Kidney epithelial cell (primary cell): ENCODE measurements at regions not wholly inside any gene's neighbourhood (a gene's known extent, or its start where the extent isn't known, plus 50 kb on each side); places are given as distances from the start of the nearest gene placed in this dataset.
"Not testable (repeated sequence)": the region's sequence is repeated elsewhere in the genome, so short reads cannot be mapped to it uniquely, and the experiment has no call there.

Experiments used
- DNase-seq: peaks from one replicate; pipeline ENCODE4 v3.0.0-alpha.2; 2010; ENCODE audit warnings: low read depth
- H3K27me3 ChIP-seq: 2 replicates; pipeline ENCODE4 v1.6.0; 2011; ENCODE audit warnings: low read length; ENCODE audit not compliant: control insufficient read depth, insufficient read depth
- H3K36me3 ChIP-seq: 2 replicates; pipeline ENCODE4 v1.5.1; 2011; ENCODE audit warnings: low read length; ENCODE audit not compliant: control insufficient read depth, insufficient read depth
- H3K4me3 ChIP-seq: 2 replicates; pipeline ENCODE4 v1.5.1; 2011; ENCODE audit warnings: low read depth, mild to moderate bottlenecking, control low read depth, low read length
- CTCF ChIP-seq: IDR thresholded peaks from 2 replicates; pipeline ENCODE4 v1.5.1; 2011; ENCODE audit warnings: mild to moderate bottlenecking, moderate library complexity, low read length, control low read depth, inconsistent platforms; ENCODE audit not compliant: insufficient read depth, poor library complexity, severe bottlenecking

GRCh38 chr5:25006237-25006636, 361.5 kb upstream of the CDH10 start:
- no peak for TF ChIP-seq CTCF
- no peaks in the 10 kb centered on the region for H3K27me3 ChIP-seq
- no peak for DNase-seq
- no peaks in the 10 kb centered on the region for H3K36me3 ChIP-seq
- no peak overlapping the region for H3K4me3 ChIP-seq

- no peak for DNase-seq
- Histone ChIP-seq H3K4me3 (no peak overlapping the region), H3K27me3 (no peaks in the 10 kb centered on the region), H3K36me3 (no peaks in the 10 kb centered on the region)
- TF ChIP-seq CTCF = no peak
Measured at GRCh38 chr5:25005431-25005830, 360.7 kb upstream of the CDH10 start.

- Histone ChIP-seq H3K27me3 (no peaks in the 10 kb centered on the region), H3K4me3 (no peak overlapping the region)
- TF ChIP-seq CTCF = no peak
Measured at GRCh38 chr5:25002371-25002770, 357.6 kb upstream of the CDH10 start.

GRCh38 chr5:24999732-25000131, 355.0 kb upstream of the CDH10 start:
- H3K36me3 ChIP-seq = no peaks in the 10 kb centered on the region
- no peak overlapping the region for H3K4me3 ChIP-seq
- H3K27me3 ChIP-seq = no peaks in the 10 kb centered on the region
- DNase-seq = no peak
- no peak for TF ChIP-seq CTCF

More at GRCh38 chr5:25002371-25002770, 357.6 kb upstream of the CDH10 start:
- no peak for DNase-seq
- H3K36me3 ChIP-seq = no peaks in the 10 kb centered on the region

GRCh38 chr5:24998641-24999040, 353.9 kb upstream of the CDH10 start:
- H3K36me3 ChIP-seq = no peaks in the 10 kb centered on the region
- no peak for TF ChIP-seq CTCF
- no peak overlapping the region for H3K4me3 ChIP-seq
- H3K27me3 ChIP-seq = no peaks in the 10 kb centered on the region
- no peak for DNase-seq

GRCh38 chr5:24986326-24986725, 341.5 kb upstream of the CDH10 start:
- Histone ChIP-seq H3K36me3 (no peaks in the 10 kb centered on the region), H3K27me3 (no peaks in the 10 kb centered on the region), H3K4me3 (no peak overlapping the region)
- no peak for DNase-seq
- TF ChIP-seq CTCF = no peak

- DNase-seq, H3K36me3 ChIP-seq, H3K4me3 ChIP-seq, H3K27me3 ChIP-seq: not testable (repeated sequence)
Measured at GRCh38 chr5:24978552-24978951, 333.8 kb upstream of the CDH10 start.
